ENCODE measurements at regions not wholly inside any gene's neighbourhood (a gene's known extent, or its start where the extent isn't known, plus 50 kb on each side); places are given as distances from the start of the nearest gene placed in this dataset.

GRCh38 chr17:77504652-77505155 is 363.9 kb downstream of the SEC14L1 start:
- no peak for DNase-seq

DNA sequence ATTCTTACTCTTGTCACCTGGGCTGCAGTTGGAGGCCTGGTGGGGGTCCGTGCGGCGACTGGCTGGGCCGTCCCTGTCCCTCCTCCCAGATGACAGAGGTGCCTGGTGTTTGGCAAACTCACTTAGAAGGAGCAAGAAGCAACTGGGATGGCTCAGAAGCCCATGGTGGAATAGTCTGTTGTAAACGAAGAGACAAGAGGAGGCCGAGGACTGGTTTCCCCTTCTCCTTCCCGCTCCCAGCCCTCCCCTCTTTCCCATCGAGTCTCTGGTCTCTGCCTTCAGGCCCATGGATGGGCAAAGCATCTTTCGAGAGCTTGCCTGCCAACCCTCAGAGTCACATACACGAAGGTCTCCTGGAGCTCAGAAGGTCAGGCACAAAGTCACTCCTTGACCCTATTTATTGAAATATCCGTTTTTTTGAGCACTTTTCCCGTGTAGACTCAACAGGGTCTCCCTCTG is 364.4 kb downstream of the SEC14L1 start:
- DNase-seq: no peak

DNA sequence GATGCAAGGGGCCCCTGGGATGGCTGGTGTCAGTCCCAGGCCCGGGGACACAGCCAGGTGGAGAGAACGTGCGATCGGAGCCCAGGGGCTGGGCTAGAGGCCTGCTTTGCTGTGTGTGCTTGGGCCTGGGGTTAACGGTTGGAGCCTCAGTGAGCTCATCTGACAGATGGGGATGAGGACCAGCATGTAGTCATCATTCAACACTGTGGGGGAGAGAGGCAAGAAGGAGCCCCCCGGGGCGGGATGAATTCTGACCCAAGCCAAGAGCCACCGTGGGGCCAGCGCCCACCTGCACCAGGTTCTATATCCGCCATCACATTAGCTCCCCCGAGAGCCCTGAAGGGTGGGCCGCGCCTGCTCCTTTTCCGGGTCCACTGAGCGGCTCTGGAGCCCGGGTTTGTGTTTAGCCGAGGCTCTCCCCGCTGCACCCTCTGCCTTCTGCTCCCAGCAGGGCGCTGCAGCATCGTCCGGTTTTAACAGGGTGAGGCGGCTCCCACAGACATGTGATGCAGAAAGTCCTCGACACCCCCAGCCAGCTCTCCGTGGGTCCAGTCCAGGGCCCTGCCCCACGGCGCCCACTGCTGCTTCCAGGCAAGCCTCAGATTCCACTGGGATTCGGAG is 365.7 kb downstream of the SEC14L1 start:
- no peak for DNase-seq

GRCh38 chr17:77507111-77507885 is 366.5 kb downstream of the SEC14L1 start:
- no peak for DNase-seq

DNA sequence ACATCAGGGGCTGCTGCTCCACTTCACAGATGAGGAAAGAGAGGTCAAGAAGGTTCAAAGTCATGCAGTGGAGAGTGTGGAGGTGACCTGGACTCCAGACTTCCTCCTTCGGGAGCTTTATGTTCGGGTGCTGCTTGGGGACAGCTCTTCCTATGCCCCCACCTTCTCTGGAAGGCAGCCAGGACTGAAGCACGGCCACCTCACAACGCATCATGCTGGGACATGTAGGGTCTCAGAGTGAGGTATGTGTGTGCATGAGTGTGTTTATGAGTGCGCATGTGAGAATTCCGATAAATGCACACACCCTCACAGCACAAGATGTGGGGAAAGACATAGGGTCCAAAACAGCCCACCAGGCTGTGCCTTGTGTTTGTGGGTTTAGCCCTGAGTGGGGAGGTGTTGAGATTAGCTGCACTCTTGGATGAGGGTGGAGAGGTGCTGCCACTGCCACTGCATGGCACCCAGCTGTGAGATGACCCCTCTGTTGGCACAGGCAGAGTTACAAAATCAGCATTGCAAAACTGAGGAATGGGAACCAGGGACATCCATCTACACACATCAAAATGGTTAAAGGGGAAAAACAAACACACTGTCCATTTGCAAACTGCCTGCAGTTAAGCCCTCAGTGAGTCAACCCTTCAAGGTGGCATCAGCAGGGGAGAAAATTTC is 367.4 kb downstream of the SEC14L1 start:
- no peak for DNase-seq

DNA sequence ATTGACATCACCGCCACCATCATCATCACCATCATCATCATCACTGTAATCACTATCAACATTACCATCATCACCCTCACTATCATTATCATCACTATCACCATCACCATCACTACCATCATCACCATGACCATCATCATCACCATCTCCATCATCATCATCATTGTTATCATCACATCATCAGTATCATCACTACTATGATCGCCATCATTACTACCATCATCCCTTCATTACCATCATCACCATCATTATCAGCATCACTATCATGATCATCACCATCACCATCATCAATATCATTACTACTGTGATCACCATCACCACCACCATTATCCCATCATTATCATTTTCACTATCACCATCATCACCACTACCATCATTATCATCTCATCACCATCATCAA is 368.3 kb downstream of the SEC14L1 start:
- no peak for DNase-seq

GRCh38 chr17:77509599-77509998 is 368.8 kb downstream of the SEC14L1 start:
- no peak for DNase-seq

- DNase-seq: no peak
These were observed 369.5 kb downstream of the SEC14L1 start for GRCh38 chr17:77510133-77510796.

DNA sequence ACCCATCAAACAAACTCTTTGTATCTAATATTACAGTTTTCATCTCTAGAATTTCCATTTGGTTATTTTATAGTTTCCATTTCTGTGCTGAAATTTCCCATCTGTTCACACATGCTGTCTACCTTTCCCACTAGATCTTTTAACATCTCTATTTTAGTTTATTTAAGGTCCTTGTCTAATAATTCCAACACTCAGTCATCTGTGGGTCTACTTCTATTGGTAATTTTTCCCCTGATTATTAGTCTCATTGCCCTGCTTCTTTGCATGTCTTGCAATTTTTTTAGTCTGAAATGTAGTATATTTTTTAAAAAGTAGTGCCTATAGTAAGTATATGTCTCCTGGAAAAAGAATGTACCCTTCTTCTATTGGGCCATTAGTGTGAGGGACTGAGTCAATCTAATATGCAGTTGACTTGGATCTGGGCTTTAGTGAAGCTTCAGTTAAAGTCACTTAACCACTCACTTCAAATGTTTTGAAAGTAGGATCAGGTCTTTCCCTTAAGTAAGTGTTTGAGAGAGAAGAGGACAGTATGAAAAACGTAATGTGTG is 370.8 kb downstream of the SEC14L1 start:
- no peak for DNase-seq

GRCh38 chr17:77512062-77512946 is 371.5 kb downstream of the SEC14L1 start:
- peak in 1 of 5 donors; percentile 25 for DNase-seq

DNA sequence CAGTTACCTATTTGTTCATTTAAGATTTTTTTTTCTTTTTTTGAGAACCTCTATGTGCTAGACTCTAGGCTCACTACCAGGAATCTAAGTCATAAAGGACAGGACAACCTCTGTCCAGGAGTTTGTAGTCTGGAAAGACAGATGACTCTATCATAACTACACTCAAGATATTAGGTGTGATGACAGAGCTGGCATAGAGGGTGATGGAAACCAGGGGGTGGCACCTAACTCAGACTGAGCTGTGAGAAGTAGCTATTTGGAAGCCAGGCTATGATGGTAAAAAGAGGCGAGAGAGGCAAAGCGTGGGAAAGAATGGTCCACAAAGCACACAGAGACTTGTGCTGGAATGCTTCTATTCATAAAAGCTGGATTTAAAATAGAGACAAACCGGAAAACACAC is 372.3 kb downstream of the SEC14L1 start:
- no peak for DNase-seq

DNA sequence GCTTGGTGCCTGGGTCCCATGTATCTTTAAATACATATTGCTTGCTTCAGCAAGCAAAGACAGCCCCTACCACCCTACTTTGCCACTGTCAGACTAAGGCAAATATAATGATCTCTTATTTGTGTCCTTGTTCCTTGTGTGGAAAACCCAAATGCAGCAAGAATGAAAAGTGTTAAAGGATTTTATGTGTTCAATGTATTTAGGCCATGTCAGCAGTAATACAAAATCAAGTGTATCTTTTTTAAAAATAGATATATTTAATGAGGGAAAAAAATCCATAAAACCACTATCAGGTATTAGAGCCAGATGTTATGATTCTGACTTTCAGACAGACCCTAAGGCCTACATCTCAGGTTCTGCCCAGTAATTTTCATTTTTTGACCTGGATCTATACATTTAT is 374.5 kb downstream of the SEC14L1 start:
- no peak for DNase-seq

GRCh38 chr17:77516902-77517301 is 376.1 kb downstream of the SEC14L1 start:
- peak in 1 of 5 donors; percentile 26 for DNase-seq

- no peak for DNase-seq
These were observed 380.3 kb downstream of the SEC14L1 start for GRCh38 chr17:77521076-77521475.

DNA sequence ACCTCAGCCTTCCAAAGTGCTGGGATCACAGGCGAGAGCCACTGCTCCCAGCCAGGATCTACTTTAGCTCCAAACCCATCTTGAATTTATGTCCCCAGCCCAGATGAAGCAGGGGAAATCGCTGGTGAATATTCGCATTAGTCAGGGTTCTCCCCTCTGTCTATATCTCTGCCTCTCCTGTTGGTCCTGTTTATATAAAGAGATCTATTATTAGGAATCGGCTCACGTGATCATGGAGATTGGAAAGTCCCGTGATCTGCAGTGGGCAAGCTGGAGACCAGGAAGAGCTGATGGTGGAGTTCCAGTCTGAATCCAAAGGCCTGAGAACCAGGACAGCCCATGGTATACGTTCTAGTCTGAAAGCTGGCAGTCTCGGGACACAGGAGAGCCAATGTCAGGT is 382.8 kb downstream of the SEC14L1 start:
- DNase-seq: no peak

- DNase-seq: no peak
These were observed 385.5 kb downstream of the SEC14L1 start for GRCh38 chr17:77526259-77526711.

DNA sequence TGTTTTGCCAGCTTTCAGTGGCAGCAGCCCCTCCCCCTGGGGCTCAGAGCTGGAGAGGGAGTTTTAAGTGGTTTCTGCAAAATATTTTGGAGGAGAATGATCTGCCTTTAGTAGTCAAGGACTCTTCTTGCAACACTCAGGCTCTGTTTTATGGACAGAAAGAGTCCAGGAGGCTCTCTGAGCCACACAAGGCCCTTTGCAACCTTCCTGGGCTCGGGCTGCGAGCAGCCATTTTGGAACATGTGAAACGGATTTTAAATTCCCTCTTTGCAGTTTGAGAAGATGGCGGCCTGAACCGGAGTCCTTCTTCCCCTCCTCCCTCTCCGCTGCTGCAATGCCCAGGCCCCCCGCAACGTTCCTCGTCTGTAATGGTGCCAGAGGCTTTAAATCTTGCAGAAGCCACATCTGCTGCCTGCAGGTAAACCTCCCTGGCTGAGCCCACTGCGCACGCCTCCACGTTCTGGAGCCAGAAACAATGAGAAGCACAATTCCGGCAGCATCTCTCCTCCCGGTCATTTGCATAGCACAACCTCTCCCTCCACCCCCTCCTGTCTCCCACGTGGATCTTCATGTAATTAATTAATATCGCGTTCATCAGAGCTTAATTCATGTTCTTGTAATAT is 386.1 kb downstream of the SEC14L1 start:
- no peak for DNase-seq

DNA sequence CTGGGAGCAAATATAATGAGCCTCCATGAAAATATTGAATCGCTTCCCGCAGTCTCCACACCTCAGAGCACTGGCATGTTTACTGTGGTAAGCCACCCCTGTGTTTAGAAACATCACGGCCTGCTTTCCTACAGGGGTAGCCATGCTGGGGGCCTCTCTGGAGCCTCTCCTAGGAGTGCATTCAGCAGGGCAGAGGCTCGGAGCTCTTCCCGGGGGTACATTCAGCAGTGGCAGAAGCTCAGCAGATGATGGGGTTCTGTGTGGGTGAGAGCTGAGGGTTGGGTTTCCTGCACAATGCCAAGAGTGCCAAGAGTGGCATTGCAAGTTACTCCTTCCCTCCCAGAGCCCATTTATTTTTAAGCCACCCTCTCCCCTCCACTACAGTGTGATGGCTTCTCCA is 386.6 kb downstream of the SEC14L1 start:
- DNase-seq: no peak

GRCh38 chr17:77527836-77528505 is 387.2 kb downstream of the SEC14L1 start:
- no peak for DNase-seq

- DNase-seq: no peak
These were observed 388.0 kb downstream of the SEC14L1 start for GRCh38 chr17:77528516-77529327.
